HEK293 (cell line): ENCODE measurements at regions not wholly inside any gene's neighbourhood (a gene's known extent, or its start where the extent isn't known, plus 50 kb on each side); places are given as distances from the start of the nearest gene placed in this dataset.

Experiments used
- CTCF ChIA-PET: fragments of 350-600 bp; formaldehyde crosslinking; extraction: SDS; loops from one replicate; lab custom pipeline; 2021; ENCODE audit warnings: antibody characterized with exemption; lab: Yijun Ruan, JAX
- POLR2A ChIA-PET: fragments of 300-600 bp; formaldehyde crosslinking; extraction: SDS; loops from one replicate; lab custom pipeline; 2020; ENCODE audit warnings: antibody characterized with exemption, inconsistent platforms; lab: Yijun Ruan, JAX
- H3K27ac ChIP-seq: fragments of 200-500 bp; sonication (Bioruptor generic); 2 replicates; pipeline ENCODE4 v1.5.1; 2014; ENCODE audit warnings: low read depth, low read length, control low read depth, inconsistent platforms; ENCODE audit errors: extremely low read depth
- H3K36me3 ChIP-seq, 2 experiments: fragments of 200-500 bp in 1 of 2; sonication (Bioruptor generic) in 1 of 2; 1 replicate in 1 of 2; 2 replicates in 1 of 2; pipeline ENCODE4 v1.5.1; 2014 to 2017; ENCODE audit warnings: inconsistent platforms in 2 of 2, low read length in 2 of 2; ENCODE audit not compliant: control insufficient read depth in 2 of 2, insufficient read depth in 1 of 2
- H3K4me1 ChIP-seq: fragments of 200-500 bp; sonication (Bioruptor generic); 2 replicates; pipeline ENCODE4 v1.5.1; 2014; ENCODE audit warnings: mild to moderate bottlenecking, low read length, inconsistent platforms; ENCODE audit not compliant: control insufficient read depth, insufficient read depth
- H3K4me3 ChIP-seq: 2 replicates; pipeline ENCODE4 v1.5.1; 2011; ENCODE audit warnings: low read depth, mild to moderate bottlenecking, control low read depth, low read length, moderate library complexity
- H3K9me3 ChIP-seq: fragments of 200-500 bp; sonication (Bioruptor generic); 2 replicates; pipeline ENCODE4 v1.5.1; 2014; ENCODE audit warnings: low read depth, low read length, inconsistent platforms; ENCODE audit not compliant: control insufficient read depth, insufficient read depth
- SCRT1 ChIP-seq: fragments of 450-650 bp; formaldehyde crosslinking; IDR thresholded peaks from 2 replicates; pipeline ENCODE4 v1.5.1; 2016; ENCODE audit warnings: missing biosample characterization, missing genetic modification characterization, borderline replicate concordance
- ZEB2 ChIP-seq: fragments of 450-650 bp; formaldehyde crosslinking; IDR thresholded peaks from 2 replicates; pipeline ENCODE4 v1.5.1; 2016; ENCODE audit warnings: missing biosample characterization, missing genetic modification characterization
- ZFP41 ChIP-seq: fragments of 450-650 bp; formaldehyde crosslinking; IDR thresholded peaks from 2 replicates; pipeline ENCODE4 v1.5.1; 2016; ENCODE audit warnings: missing biosample characterization, missing genetic modification characterization, borderline replicate concordance
- ZNF132 ChIP-seq: fragments of 450-650 bp; formaldehyde crosslinking; IDR thresholded peaks from 2 replicates; pipeline ENCODE4 v1.5.1; 2017; ENCODE audit warnings: missing biosample characterization, missing genetic modification characterization, borderline replicate concordance
- ZNF169 ChIP-seq: fragments of 450-650 bp; formaldehyde crosslinking; IDR thresholded peaks from 2 replicates; pipeline ENCODE4 v1.5.1; 2016; ENCODE audit warnings: missing biosample characterization, missing genetic modification characterization
- ZNF23 ChIP-seq: fragments of 450-650 bp; formaldehyde crosslinking; IDR thresholded peaks from 2 replicates; pipeline ENCODE4 v1.5.1; 2016; ENCODE audit warnings: missing biosample characterization, missing genetic modification characterization, borderline replicate concordance
- ZNF473 ChIP-seq: fragments of 450-650 bp; formaldehyde crosslinking; IDR thresholded peaks from 2 replicates; pipeline ENCODE4 v1.5.1; 2017; ENCODE audit warnings: missing biosample characterization, missing genetic modification characterization
- ZNF510 ChIP-seq: fragments of 450-650 bp; formaldehyde crosslinking; IDR thresholded peaks from 2 replicates; pipeline ENCODE4 v1.5.1; 2018; ENCODE audit warnings: mild to moderate bottlenecking, missing genetic modification characterization, missing biosample characterization; ENCODE audit not compliant: insufficient replicate concordance
- ZNF521 ChIP-seq: fragments of 450-650 bp; formaldehyde crosslinking; IDR thresholded peaks from 2 replicates; pipeline ENCODE4 v1.5.1; 2017; ENCODE audit warnings: missing biosample characterization, mild to moderate bottlenecking, missing genetic modification characterization
- ZNF544 ChIP-seq: fragments of 450-650 bp; formaldehyde crosslinking; IDR thresholded peaks from 2 replicates; pipeline ENCODE4 v1.5.0; 2017; ENCODE audit warnings: missing biosample characterization, missing genetic modification characterization
- ZNF629 ChIP-seq: fragments of 450-650 bp; formaldehyde crosslinking; IDR thresholded peaks from 2 replicates; pipeline ENCODE4 v1.5.1; 2017; ENCODE audit warnings: missing biosample characterization, missing genetic modification characterization
- ZNF670 ChIP-seq: fragments of 450-650 bp; formaldehyde crosslinking; IDR thresholded peaks from 2 replicates; pipeline ENCODE4 v1.5.1; 2016; ENCODE audit warnings: missing biosample characterization, missing genetic modification characterization, low read depth
- ZNF792 ChIP-seq: fragments of 450-650 bp; formaldehyde crosslinking; IDR thresholded peaks from 2 replicates; pipeline ENCODE4 v1.5.1; 2016; ENCODE audit warnings: missing biosample characterization, missing genetic modification characterization
- ZNF843 ChIP-seq: fragments of 450-650 bp; formaldehyde crosslinking; IDR thresholded peaks from 2 replicates; pipeline ENCODE4 v1.5.1; 2016; ENCODE audit warnings: missing biosample characterization, missing genetic modification characterization
- ZSCAN30 ChIP-seq: fragments of 450-650 bp; IDR thresholded peaks from 2 replicates; pipeline ENCODE4 v1.5.1; 2018; ENCODE audit warnings: missing biosample characterization, mild to moderate bottlenecking, missing genetic modification characterization, moderate library complexity
- TF ChIP-seq, protein P1 (sequence below): fragments of 450-650 bp; IDR thresholded peaks from 2 replicates; pipeline ENCODE4 v1.5.1; 2018; ENCODE audit warnings: missing biosample characterization, mild to moderate bottlenecking, missing genetic modification characterization
- TF ChIP-seq, protein P2 (sequence below): fragments of 450-650 bp; formaldehyde crosslinking; IDR thresholded peaks from 2 replicates; pipeline ENCODE4 v1.5.1; 2016; ENCODE audit warnings: missing biosample characterization, missing genetic modification characterization
- TF ChIP-seq, protein P3 (sequence below): fragments of 450-650 bp; formaldehyde crosslinking; IDR thresholded peaks from 2 replicates; pipeline ENCODE4 v1.5.1; 2017; ENCODE audit warnings: missing biosample characterization, missing genetic modification characterization
- TF ChIP-seq, protein P4 (sequence below): fragments of 450-650 bp; formaldehyde crosslinking; IDR thresholded peaks from 2 replicates; pipeline ENCODE4 v1.5.1; 2016; ENCODE audit warnings: missing biosample characterization, missing genetic modification characterization
- TF ChIP-seq, protein P5 (sequence below): fragments of 450-650 bp; formaldehyde crosslinking; IDR thresholded peaks from 2 replicates; pipeline ENCODE4 v1.5.1; 2016; ENCODE audit warnings: missing biosample characterization, missing genetic modification characterization

DNA sequence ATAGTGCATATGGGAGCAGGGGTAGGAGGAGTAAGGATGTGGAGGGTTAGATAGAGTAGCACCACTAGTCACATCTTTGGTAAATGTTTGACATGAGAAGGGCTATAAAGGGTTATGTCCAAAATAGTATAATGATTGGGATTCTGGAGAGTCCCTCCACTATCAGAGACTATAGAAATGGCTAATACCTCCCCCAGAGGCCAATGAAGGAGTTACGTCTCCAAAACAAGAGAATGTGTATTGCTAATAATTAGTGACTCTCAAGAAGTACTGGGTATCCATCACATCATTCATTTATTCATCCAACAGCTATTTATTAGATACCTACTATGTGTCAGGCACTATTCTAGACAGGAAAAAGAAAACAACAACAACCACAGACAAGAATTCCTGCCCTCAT lies 203.7 kb upstream of the UMPS start:
- Histone ChIP-seq H3K9me3 (no peaks in the 10 kb centered on the region), H3K27ac (no peak overlapping the region), H3K36me3 (no peaks in the 10 kb centered on the region), H3K4me1 (no peaks in the 10 kb centered on the region), H3K4me3 (no peak overlapping the region)
- ChIA-PET CTCF (no interaction called here), POLR2A (no interaction called here)
- TF ChIP-seq ZNF843 (no peak), ZNF169 (tag by site-specific recombination) (no peak), SCRT1 (tag by site-specific recombination) (no peak), ZNF473 (no peak), ZNF23 (tag by site-specific recombination) (no peak), ZEB2 (no peak), ZNF510 (tag by site-specific recombination) (no peak), ZNF670 (tag by site-specific recombination) (no peak), ZNF792 (no peak), ZNF521 (tag by site-specific recombination) (no peak), ZFP41 (tag by site-specific recombination) (no peak), ZNF544 (no peak), ZNF132 (tag by site-specific recombination) (no peak)
- TF ChIP-seq, protein P1, sequence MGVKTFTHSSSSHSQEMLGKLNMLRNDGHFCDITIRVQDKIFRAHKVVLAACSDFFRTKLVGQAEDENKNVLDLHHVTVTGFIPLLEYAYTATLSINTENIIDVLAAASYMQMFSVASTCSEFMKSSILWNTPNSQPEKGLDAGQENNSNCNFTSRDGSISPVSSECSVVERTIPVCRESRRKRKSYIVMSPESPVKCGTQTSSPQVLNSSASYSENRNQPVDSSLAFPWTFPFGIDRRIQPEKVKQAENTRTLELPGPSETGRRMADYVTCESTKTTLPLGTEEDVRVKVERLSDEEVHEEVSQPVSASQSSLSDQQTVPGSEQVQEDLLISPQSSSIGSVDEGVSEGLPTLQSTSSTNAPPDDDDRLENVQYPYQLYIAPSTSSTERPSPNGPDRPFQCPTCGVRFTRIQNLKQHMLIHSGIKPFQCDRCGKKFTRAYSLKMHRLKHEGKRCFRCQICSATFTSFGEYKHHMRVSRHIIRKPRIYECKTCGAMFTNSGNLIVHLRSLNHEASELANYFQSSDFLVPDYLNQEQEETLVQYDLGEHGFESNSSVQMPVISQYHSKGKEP (tag by site-specific recombination), result no peak
- TF ChIP-seq, protein P2, sequence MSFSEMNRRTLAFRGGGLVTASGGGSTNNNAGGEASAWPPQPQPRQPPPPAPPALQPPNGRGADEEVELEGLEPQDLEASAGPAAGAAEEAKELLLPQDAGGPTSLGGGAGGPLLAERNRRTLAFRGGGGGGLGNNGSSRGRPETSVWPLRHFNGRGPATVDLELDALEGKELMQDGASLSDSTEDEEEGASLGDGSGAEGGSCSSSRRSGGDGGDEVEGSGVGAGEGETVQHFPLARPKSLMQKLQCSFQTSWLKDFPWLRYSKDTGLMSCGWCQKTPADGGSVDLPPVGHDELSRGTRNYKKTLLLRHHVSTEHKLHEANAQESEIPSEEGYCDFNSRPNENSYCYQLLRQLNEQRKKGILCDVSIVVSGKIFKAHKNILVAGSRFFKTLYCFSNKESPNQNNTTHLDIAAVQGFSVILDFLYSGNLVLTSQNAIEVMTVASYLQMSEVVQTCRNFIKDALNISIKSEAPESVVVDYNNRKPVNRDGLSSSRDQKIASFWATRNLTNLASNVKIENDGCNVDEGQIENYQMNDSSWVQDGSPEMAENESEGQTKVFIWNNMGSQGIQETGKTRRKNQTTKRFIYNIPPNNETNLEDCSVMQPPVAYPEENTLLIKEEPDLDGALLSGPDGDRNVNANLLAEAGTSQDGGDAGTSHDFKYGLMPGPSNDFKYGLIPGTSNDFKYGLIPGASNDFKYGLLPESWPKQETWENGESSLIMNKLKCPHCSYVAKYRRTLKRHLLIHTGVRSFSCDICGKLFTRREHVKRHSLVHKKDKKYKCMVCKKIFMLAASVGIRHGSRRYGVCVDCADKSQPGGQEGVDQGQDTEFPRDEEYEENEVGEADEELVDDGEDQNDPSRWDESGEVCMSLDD, result no peak
- TF ChIP-seq, protein P3, sequence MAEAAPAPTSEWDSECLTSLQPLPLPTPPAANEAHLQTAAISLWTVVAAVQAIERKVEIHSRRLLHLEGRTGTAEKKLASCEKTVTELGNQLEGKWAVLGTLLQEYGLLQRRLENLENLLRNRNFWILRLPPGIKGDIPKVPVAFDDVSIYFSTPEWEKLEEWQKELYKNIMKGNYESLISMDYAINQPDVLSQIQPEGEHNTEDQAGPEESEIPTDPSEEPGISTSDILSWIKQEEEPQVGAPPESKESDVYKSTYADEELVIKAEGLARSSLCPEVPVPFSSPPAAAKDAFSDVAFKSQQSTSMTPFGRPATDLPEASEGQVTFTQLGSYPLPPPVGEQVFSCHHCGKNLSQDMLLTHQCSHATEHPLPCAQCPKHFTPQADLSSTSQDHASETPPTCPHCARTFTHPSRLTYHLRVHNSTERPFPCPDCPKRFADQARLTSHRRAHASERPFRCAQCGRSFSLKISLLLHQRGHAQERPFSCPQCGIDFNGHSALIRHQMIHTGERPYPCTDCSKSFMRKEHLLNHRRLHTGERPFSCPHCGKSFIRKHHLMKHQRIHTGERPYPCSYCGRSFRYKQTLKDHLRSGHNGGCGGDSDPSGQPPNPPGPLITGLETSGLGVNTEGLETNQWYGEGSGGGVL (tag by site-specific recombination), result no peak

DNA sequence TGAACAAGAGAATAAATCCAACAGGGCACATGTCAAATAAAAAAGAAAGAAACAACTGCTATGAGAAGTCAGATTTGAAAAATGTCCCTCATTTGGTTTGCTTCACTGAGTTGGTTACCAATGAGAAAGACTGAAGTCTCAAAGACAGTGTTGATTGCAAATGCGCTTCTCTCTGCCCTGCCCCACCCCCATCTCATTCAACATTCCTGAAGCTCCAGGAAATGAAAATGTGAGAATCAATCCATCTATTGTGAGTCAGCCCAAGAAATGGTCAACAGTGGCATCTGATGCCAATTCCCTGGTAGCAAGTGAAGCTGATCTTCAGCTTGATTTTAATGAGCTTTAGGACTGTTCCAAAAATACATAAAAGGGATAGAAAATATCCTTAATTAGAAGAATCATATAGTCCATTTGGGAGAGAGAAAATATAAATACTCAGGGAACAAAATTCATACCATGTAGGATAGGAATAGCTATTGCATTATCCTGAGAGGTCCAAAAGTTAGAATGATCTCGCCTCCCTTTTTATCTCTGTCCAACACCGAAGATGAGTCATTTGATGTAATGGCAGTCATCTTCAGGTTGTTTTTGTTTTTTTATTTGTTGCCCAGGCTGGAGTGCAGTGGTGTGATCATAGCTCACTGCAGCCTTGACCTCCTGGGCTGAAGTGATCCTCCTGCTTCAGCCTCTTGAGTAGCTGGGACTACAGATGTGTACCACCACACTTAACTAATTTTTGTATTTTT lies 200.3 kb upstream of the UMPS start:
- ChIA-PET POLR2A (no interaction called here), CTCF (interaction anchor here (0.6 to 1.2 kb wide), 3 partner anchors 40 to 134 kb away, joined by 3 to 4 read pairs (median 3); no protein-coding TSS in a partner anchor)
- no peaks in the 10 kb centered on the region for H3K4me1 ChIP-seq
- no peak overlapping the region for H3K27ac ChIP-seq
- no peak overlapping the region for H3K4me3 ChIP-seq
- H3K36me3 ChIP-seq, result no peaks in the 10 kb centered on the region
- TF ChIP-seq ZSCAN30 (tag by site-specific recombination) (no peak), ZNF169 (tag by site-specific recombination) (no peak), ZNF629 (tag by site-specific recombination) (no peak)
- TF ChIP-seq, protein P4, sequence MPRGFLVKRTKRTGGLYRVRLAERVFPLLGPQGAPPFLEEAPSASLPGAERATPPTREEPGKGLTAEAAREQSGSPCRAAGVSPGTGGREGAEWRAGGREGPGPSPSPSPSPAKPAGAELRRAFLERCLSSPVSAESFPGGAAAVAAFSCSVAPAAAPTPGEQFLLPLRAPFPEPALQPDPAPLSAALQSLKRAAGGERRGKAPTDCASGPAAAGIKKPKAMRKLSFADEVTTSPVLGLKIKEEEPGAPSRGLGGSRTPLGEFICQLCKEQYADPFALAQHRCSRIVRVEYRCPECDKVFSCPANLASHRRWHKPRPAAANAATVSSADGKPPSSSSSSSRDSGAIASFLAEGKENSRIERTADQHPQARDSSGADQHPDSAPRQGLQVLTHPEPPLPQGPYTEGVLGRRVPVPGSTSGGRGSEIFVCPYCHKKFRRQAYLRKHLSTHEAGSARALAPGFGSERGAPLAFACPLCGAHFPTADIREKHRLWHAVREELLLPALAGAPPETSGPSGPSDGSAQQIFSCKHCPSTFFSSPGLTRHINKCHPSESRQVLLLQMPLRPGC (tag by site-specific recombination), result no peak
- TF ChIP-seq, protein P5, sequence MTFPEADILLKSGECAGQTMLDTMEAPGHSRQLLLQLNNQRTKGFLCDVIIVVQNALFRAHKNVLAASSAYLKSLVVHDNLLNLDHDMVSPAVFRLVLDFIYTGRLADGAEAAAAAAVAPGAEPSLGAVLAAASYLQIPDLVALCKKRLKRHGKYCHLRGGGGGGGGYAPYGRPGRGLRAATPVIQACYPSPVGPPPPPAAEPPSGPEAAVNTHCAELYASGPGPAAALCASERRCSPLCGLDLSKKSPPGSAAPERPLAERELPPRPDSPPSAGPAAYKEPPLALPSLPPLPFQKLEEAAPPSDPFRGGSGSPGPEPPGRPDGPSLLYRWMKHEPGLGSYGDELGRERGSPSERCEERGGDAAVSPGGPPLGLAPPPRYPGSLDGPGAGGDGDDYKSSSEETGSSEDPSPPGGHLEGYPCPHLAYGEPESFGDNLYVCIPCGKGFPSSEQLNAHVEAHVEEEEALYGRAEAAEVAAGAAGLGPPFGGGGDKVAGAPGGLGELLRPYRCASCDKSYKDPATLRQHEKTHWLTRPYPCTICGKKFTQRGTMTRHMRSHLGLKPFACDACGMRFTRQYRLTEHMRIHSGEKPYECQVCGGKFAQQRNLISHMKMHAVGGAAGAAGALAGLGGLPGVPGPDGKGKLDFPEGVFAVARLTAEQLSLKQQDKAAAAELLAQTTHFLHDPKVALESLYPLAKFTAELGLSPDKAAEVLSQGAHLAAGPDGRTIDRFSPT (tag by site-specific recombination), result no peak
- no peaks in the 10 kb centered on the region for H3K9me3 ChIP-seq
